T-helper 1 cell treated with Interleukin-12 subunit alpha and Interleukin-12 subunit beta and Interleukin-4 antibody, amounts not matched to agents 30 ng/mL and 1 ng/mL, for 36 hours (primary cell): ENCODE measurements at regions not wholly inside any gene's neighbourhood (a gene's known extent, or its start where the extent isn't known, plus 50 kb on each side); places are given as distances from the start of the nearest gene placed in this dataset.

ENCODE experiments used
- intact Hi-C: fragments of 100-400 bp; cut with micrococcal nuclease; formaldehyde crosslinking; loops from one replicate; pipeline ENCODE4 v1.15.1; 2024

GRCh38 chr1:57947471-57947870 lies 523.6 kb upstream of the DAB1 start:
- intact Hi-C loops = no loop called here

- intact Hi-C loops = no loop called here
Observed at GRCh38 chr1:57945045-57945444, 521.2 kb upstream of the DAB1 start.

GRCh38 chr1:57943365-57943764 lies 519.5 kb upstream of the DAB1 start:
- intact Hi-C loops = no loop called here

GRCh38 chr1:57934745-57935144 lies 510.9 kb upstream of the DAB1 start:
- intact Hi-C loops = no loop called here

GRCh38 chr1:57927003-57927402 lies 503.1 kb upstream of the DAB1 start:
- intact Hi-C loops = no loop called here

GRCh38 chr1:57926025-57926552 lies 502.2 kb upstream of the DAB1 start:
- intact Hi-C loops = no loop called here

GRCh38 chr1:57925226-57925625 lies 501.4 kb upstream of the DAB1 start:
- intact Hi-C loops = no loop called here

- intact Hi-C loops = no loop called here
Observed at GRCh38 chr1:57922130-57922529, 498.3 kb upstream of the DAB1 start.

- intact Hi-C loops = no loop called here
Observed at GRCh38 chr1:57916041-57916440, 492.2 kb upstream of the DAB1 start.

GRCh38 chr1:57911427-57911826 lies 487.6 kb upstream of the DAB1 start:
- intact Hi-C loops = no loop called here

GRCh38 chr1:57910782-57911181 lies 486.9 kb upstream of the DAB1 start:
- intact Hi-C loops = no loop called here

- intact Hi-C loops = no loop called here
Observed at GRCh38 chr1:57910305-57910704, 486.4 kb upstream of the DAB1 start.

- intact Hi-C loops = no loop called here
Observed at GRCh38 chr1:57908147-57908890, 484.5 kb upstream of the DAB1 start.

GRCh38 chr1:57901208-57901919 lies 477.5 kb upstream of the DAB1 start:
- intact Hi-C loops = no loop called here

- intact Hi-C loops = no loop called here
Observed at GRCh38 chr1:57898531-57898930, 474.7 kb upstream of the DAB1 start.

- intact Hi-C loops = no loop called here
Observed at GRCh38 chr1:57897581-57897980, 473.7 kb upstream of the DAB1 start.

- intact Hi-C loops = no loop called here
Observed at GRCh38 chr1:57894315-57894714, 470.5 kb upstream of the DAB1 start.

GRCh38 chr1:57889676-57890320 lies 465.9 kb upstream of the DAB1 start:
- intact Hi-C loops = no loop called here

- intact Hi-C loops = no loop called here
Observed at GRCh38 chr1:57887964-57888491, 464.2 kb upstream of the DAB1 start.

- intact Hi-C loops = no loop called here
Observed at GRCh38 chr1:57886376-57886775, 462.5 kb upstream of the DAB1 start.

- intact Hi-C loops = no loop called here
Observed at GRCh38 chr1:57883642-57883995, 459.8 kb upstream of the DAB1 start.
